ENCODE measurements at regions not wholly inside any gene's neighbourhood (a gene's known extent, or its start where the extent isn't known, plus 50 kb on each side); places are given as distances from the start of the nearest gene placed in this dataset.

DNA sequence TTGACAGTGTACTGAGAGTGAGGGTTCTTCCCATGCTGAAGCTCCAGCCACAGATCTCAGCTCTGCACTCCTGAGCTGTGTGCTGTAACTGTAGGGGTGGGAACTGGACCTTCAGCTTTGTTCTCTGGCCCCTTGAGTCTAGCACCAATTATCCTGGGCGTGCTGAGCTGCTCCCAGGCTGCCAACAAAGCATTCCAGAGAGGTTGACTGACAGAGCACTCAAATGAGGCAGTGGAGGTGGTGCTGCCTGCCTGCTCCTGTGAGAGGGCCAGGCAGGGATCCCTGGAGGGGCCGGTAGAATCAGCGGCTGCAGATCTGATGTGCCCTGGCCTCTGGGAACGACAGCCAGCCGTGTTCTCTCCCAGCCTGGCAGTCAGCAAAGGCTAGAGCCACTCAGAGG, 375.7 kb upstream of the AADAT start:
- TF ChIP-seq, protein P1, sequence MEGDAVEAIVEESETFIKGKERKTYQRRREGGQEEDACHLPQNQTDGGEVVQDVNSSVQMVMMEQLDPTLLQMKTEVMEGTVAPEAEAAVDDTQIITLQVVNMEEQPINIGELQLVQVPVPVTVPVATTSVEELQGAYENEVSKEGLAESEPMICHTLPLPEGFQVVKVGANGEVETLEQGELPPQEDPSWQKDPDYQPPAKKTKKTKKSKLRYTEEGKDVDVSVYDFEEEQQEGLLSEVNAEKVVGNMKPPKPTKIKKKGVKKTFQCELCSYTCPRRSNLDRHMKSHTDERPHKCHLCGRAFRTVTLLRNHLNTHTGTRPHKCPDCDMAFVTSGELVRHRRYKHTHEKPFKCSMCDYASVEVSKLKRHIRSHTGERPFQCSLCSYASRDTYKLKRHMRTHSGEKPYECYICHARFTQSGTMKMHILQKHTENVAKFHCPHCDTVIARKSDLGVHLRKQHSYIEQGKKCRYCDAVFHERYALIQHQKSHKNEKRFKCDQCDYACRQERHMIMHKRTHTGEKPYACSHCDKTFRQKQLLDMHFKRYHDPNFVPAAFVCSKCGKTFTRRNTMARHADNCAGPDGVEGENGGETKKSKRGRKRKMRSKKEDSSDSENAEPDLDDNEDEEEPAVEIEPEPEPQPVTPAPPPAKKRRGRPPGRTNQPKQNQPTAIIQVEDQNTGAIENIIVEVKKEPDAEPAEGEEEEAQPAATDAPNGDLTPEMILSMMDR (IDR thresholded peaks at IDR 0.05): no peak
- TF ChIP-seq EP300 (IDR thresholded peaks at IDR 0.05) (no peak), POLR2AphosphoS5 (IDR thresholded peaks at IDR 0.05) (no peak)

Measured in gastroesophageal sphincter (tissue), 3 donors.